HepG2 (cell line): ENCODE measurements at regions not wholly inside any gene's neighbourhood (a gene's known extent, or its start where the extent isn't known, plus 50 kb on each side); places are given as distances from the start of the nearest gene placed in this dataset.

Experiments used
- ATAC-seq: fragments of 200-7000 bp; cut with Tn5 transposase; 3 replicates; pipeline ENCODE4 v1.9.1; 2020; ENCODE audit warnings: mild to moderate bottlenecking, moderate library complexity
- BruUV-seq: library from RNA; stranded (reverse); fragments of 400-500 nt; replicated peaks from 2 replicates; lab custom pipeline; 2021; lab: Mats Ljungman, UMichigan
- CTCF ChIA-PET: fragments of 300-600 bp; formaldehyde crosslinking; extraction: SDS; loops from one replicate; lab custom pipeline; 2021; ENCODE audit warnings: low total read pairs, inconsistent platforms, low intra/inter-chr PET ratio; lab: Yijun Ruan, JAX
- POLR2A ChIA-PET: fragments of 350-600 bp; sonication (Branson Sonifier 250); formaldehyde crosslinking; loops from one replicate; lab custom pipeline; 2020; ENCODE audit warnings: antibody characterized with exemption, inconsistent platforms; lab: Yijun Ruan, JAX
- DNase-seq: peaks from one replicate; pipeline ENCODE4 v3.0.0-alpha.2; 2015; ENCODE audit warnings: low spot score
- FAIRE-seq: peaks from 3 replicates; lab custom pipeline; 2011; peaks lifted over from hg19 to GRCh38; lab: Jason Lieb, UNC
- H2AFZ ChIP-seq: one replicate; pipeline ENCODE4 v1.6.1; 2011; ENCODE audit warnings: low read length, inconsistent platforms
- H3K27ac ChIP-seq: fragments of 300-600 bp; 3 replicates; pipeline ENCODE4 v1.8.0; 2011; ENCODE audit warnings: mixed run types, mild to moderate bottlenecking, mixed read lengths, low read length, inconsistent platforms; ENCODE audit not compliant: insufficient read depth; ENCODE audit errors: extremely low read length
- H3K27me3 ChIP-seq, 2 experiments: fragments of 200-600 bp in 1 of 2; 2 replicates in 1 of 2; 3 replicates in 1 of 2; pipeline versions ENCODE4 v1.6.0 to v1.8.0; 2011; ENCODE audit warnings: low read length in 2 of 2, mild to moderate bottlenecking in 2 of 2, moderate library complexity in 2 of 2, inconsistent platforms in 1 of 2; ENCODE audit not compliant: insufficient read depth in 2 of 2, control insufficient read depth in 1 of 2
- H3K36me3 ChIP-seq, 2 experiments: fragments of 200-600 bp in 1 of 2; replicated peaks in 1 of 2; 2 replicates in 1 of 2; 3 replicates in 1 of 2; pipeline versions ENCODE4 v1.5.1 to v1.8.0; 2011; ENCODE audit warnings: low read length in 2 of 2, inconsistent platforms in 1 of 2; ENCODE audit not compliant: insufficient read depth in 2 of 2, control insufficient read depth in 1 of 2
- H3K4me1 ChIP-seq: 2 replicates; pipeline ENCODE4 v1.5.1; 2012; ENCODE audit warnings: low read length, inconsistent platforms; ENCODE audit not compliant: insufficient read depth
- H3K4me2 ChIP-seq: 2 replicates; pipeline ENCODE4 v1.6.0; 2011; ENCODE audit warnings: low read depth, low read length, inconsistent platforms
- H3K4me3 ChIP-seq, 3 experiments: fragments of 200-600 bp in 1 of 3; sonication (generic), shearing (Covaris generic) in 1 of 3; replicated peaks in 1 of 3; 2 replicates each; pipeline ENCODE4 v1.5.1; 2011 to 2016; ENCODE audit warnings: low read length in 3 of 3, inconsistent platforms in 2 of 3, low read depth in 2 of 3, mild to moderate bottlenecking in 2 of 3, control low read depth in 1 of 3, mixed read lengths in 1 of 3; ENCODE audit not compliant: insufficient read depth in 1 of 3
- H3K79me2 ChIP-seq: one replicate; pipeline ENCODE4 v1.6.1; 2011; ENCODE audit warnings: low read length, inconsistent platforms; ENCODE audit not compliant: insufficient read depth
- H3K9ac ChIP-seq: 2 replicates; pipeline ENCODE4 v1.6.0; 2011; ENCODE audit warnings: mild to moderate bottlenecking, low read depth, low read length, inconsistent platforms; ENCODE audit not compliant: insufficient read depth
- H3K9me3 ChIP-seq: 2 replicates; pipeline ENCODE4 v1.5.1; 2012; ENCODE audit warnings: mild to moderate bottlenecking, low read length
- H4K20me1 ChIP-seq: 2 replicates; pipeline ENCODE4 v1.6.0; 2011; ENCODE audit warnings: inconsistent platforms, mild to moderate bottlenecking, low read length, moderate library complexity; ENCODE audit not compliant: insufficient read depth
- GATA4 ChIP-seq: sonication (generic); IDR thresholded peaks from 2 replicates; pipeline ENCODE4 v1.6.1; 2016; ENCODE audit warnings: antibody characterized with exemption, low read depth, borderline replicate concordance
- KMT2B ChIP-seq: IDR thresholded peaks from 2 replicates; pipeline ENCODE4 v1.6.1; 2016; ENCODE audit warnings: missing genetic modification reagents, missing compliant biosample characterization
- MAFF ChIP-seq: IDR thresholded peaks from 2 replicates; pipeline ENCODE4 v1.6.1; 2011; ENCODE audit warnings: low read depth, low read length, improper control_type of control experiment
- MAFK ChIP-seq, 2 experiments: IDR thresholded peaks in 1 of 2; conservative IDR thresholded peaks in 1 of 2; 2 replicates each; pipeline ENCODE4 v1.6.1; 2011; ENCODE audit warnings: improper control_type of control experiment in 2 of 2, low read length in 2 of 2
- NFKBIZ ChIP-seq: IDR thresholded peaks from 2 replicates; pipeline ENCODE4 v1.6.1; 2018; ENCODE audit warnings: missing genetic modification reagents, missing compliant biosample characterization
- NKX3-1 ChIP-seq: sonication (generic); formaldehyde crosslinking; IDR thresholded peaks from 2 replicates; pipeline ENCODE4 v1.5.0; 2020; ENCODE audit warnings: missing genetic modification reagents
- NR2C2 ChIP-seq: sonication (generic); formaldehyde crosslinking; IDR thresholded peaks from 2 replicates; pipeline ENCODE4 v1.4.0; 2020; ENCODE audit warnings: missing genetic modification reagents, mild to moderate bottlenecking, moderate library complexity, borderline replicate concordance
- SNAI1 ChIP-seq: sonication (generic); formaldehyde crosslinking; IDR thresholded peaks from 2 replicates; pipeline ENCODE4 v1.5.0; 2020; ENCODE audit warnings: mild to moderate bottlenecking, missing genetic modification reagents, borderline replicate concordance
- TRIM24 ChIP-seq: sonication (generic); formaldehyde crosslinking; IDR thresholded peaks from 2 replicates; pipeline ENCODE4 v1.8.0; 2022; ENCODE audit warnings: mild to moderate bottlenecking, missing genetic modification reagents
- ZNF460 ChIP-seq: sonication (generic); formaldehyde crosslinking; IDR thresholded peaks from 2 replicates; pipeline ENCODE4 v1.5.1; 2020; ENCODE audit warnings: missing genetic modification reagents, mild to moderate bottlenecking, borderline replicate concordance
- WGBS: methylation state at CpG from one replicate; pipeline ENCODE4 v1.1.6; 2017; ENCODE audit warnings: low lambda C conversion rate; 5-methylcytosine and 5-hydroxymethylcytosine counted together
- in situ Hi-C: cut with HindIII; loops from 2 replicates; pipeline ENCODE4 v1.10.0; 2017; ENCODE audit warnings: low pct_unique_long_range_greater_than_20kb; ENCODE audit not compliant: extremely low pct_ligation_motif_present
- intact Hi-C: fragments of 100-400 bp; cut with micrococcal nuclease; formaldehyde crosslinking; loops from one replicate; pipeline ENCODE4 v1.10.0; 2022; ENCODE audit not compliant: unreplicated experiment
- TF ChIP-seq, protein P1 (sequence below): sonication (generic); formaldehyde crosslinking; IDR thresholded peaks from 2 replicates; pipeline ENCODE4 v1.4.0; 2020; ENCODE audit warnings: mild to moderate bottlenecking, missing genetic modification reagents, borderline replicate concordance
- TF ChIP-seq, protein P2 (sequence below): sonication (generic); formaldehyde crosslinking; IDR thresholded peaks from 2 replicates; pipeline ENCODE4 v1.4.0; 2020; ENCODE audit warnings: missing genetic modification reagents, mild to moderate bottlenecking, borderline replicate concordance

DNA sequence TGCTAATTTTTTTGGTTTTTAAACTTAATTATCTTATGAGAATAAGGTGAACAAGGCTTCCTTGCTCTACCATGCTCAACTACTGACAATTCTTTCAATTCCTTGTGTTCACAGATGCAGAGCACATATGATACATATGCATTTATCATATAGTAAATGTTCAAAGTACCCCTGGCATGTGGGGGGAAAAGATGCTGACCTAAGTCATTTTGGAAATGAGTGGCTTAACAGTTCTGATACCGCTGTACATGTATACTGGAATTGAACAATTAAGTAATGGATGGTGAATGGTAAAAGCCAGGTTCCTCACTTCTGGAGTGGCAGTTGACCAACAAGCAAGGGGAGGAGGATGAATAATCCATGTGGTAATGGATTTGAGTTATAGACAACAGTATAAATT lies 149.6 kb downstream of the NAF1 start:
- WGBS, result 0% methylated on average over 1 of the region's 1 CpG
- in situ Hi-C loops, result no loop called here
- TF ChIP-seq ZNF460 (CRISPR knock-in tag), result no peak
- no peak for TF ChIP-seq TRIM24 (CRISPR knock-in tag)
- TF ChIP-seq NFKBIZ, result no peak
- TF ChIP-seq SNAI1 (CRISPR knock-in tag), result no peak
- TF ChIP-seq GATA4, result no peak
- TF ChIP-seq KMT2B (CRISPR knock-in tag), result no peak
- TF ChIP-seq MAFK (conservative IDR thresholded peaks at IDR 0.05 in 1 of 2, IDR thresholded peaks at IDR 0.05 in 1 of 2; ENCODE audit: low read length in 2 of 2), result peak; percentile 71 to 88
- TF ChIP-seq NR2C2 (CRISPR knock-in tag), result no peak
- TF ChIP-seq, protein P1, sequence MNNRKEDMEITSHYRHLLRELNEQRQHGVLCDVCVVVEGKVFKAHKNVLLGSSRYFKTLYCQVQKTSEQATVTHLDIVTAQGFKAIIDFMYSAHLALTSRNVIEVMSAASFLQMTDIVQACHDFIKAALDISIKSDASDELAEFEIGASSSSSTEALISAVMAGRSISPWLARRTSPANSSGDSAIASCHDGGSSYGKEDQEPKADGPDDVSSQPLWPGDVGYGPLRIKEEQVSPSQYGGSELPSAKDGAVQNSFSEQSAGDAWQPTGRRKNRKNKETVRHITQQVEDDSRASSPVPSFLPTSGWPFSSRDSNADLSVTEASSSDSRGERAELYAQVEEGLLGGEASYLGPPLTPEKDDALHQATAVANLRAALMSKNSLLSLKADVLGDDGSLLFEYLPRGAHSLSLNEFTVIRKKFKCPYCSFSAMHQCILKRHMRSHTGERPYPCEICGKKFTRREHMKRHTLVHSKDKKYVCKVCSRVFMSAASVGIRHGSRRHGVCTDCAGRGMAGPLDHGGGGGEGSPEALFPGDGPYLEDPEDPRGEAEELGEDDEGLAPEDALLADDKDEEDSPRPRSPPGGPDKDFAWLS (CRISPR knock-in tag), result no peak
- peak; percentile 66 for TF ChIP-seq MAFF
- TF ChIP-seq, protein P2, sequence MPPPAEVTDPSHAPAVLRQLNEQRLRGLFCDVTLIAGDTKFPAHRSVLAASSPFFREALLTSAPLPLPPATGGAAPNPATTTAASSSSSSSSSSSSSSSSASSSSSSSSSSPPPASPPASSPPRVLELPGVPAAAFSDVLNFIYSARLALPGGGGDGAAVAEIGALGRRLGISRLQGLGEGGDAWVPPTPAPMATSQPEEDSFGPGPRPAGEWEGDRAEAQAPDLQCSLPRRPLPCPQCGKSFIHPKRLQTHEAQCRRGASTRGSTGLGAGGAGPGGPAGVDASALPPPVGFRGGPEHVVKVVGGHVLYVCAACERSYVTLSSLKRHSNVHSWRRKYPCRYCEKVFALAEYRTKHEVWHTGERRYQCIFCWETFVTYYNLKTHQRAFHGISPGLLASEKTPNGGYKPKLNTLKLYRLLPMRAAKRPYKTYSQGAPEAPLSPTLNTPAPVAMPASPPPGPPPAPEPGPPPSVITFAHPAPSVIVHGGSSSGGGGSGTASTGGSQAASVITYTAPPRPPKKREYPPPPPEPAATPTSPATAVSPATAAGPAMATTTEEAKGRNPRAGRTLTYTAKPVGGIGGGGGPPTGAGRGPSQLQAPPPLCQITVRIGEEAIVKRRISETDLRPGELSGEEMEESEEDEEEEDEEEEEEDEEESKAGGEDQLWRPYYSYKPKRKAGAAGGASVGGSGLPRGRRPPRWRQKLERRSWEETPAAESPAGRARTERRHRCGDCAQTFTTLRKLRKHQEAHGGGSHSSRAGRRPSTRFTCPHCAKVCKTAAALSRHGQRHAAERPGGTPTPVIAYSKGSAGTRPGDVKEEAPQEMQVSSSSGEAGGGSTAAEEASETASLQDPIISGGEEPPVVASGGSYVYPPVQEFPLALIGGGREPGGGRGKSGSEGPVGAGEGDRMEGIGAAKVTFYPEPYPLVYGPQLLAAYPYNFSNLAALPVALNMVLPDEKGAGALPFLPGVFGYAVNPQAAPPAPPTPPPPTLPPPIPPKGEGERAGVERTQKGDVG (CRISPR knock-in tag), result no peak
- TF ChIP-seq NKX3-1 (CRISPR knock-in tag), result no peak
- Histone ChIP-seq H3K79me2 (no peaks in the 10 kb centered on the region), H3K9me3 (no peaks in the 10 kb centered on the region), H3K4me2 (no peak overlapping the region), H3K4me1 (no peaks in the 10 kb centered on the region), H3K27me3 (no peaks in the 10 kb centered on the region), H3K36me3 (no peaks in the 10 kb centered on the region), H3K27ac (no peak overlapping the region), H3K4me3 (no peak overlapping the region), H3K9ac (no peak overlapping the region), H2AFZ (no peak overlapping the region), H4K20me1 (no peaks in the 10 kb centered on the region)
- ATAC-seq (no peak), DNase-seq (no peak), FAIRE-seq (no peak)
- CTCF ChIA-PET, result no interaction called here
- intact Hi-C loops, result no loop called here
- no TSS peak for BruUV-seq
- POLR2A ChIA-PET, result no interaction called here
